Brain microvascular endothelial cell (primary cell): ENCODE measurements at regions not wholly inside any gene's neighbourhood (a gene's known extent, or its start where the extent isn't known, plus 50 kb on each side); places are given as distances from the start of the nearest gene placed in this dataset.

Experiments
- DNase-seq: peaks from one replicate; pipeline ENCODE4 v3.0.0-alpha.2; 2020
- H3K27ac ChIP-seq: fragments of 250-450 bp; sonication (Bioruptor Pico); 2 replicates; pipeline ENCODE4 v1.5.1; 2020; ENCODE audit warnings: mild to moderate bottlenecking, moderate library complexity
- H3K27me3 ChIP-seq: fragments of 250-450 bp; sonication (Bioruptor Pico); replicated peaks from 2 replicates; pipeline ENCODE4 v1.5.1; 2020; ENCODE audit warnings: mild to moderate bottlenecking
- H3K36me3 ChIP-seq: fragments of 250-450 bp; sonication (Bioruptor Pico); replicated peaks from 2 replicates; pipeline ENCODE4 v1.5.1; 2020; ENCODE audit warnings: mild to moderate bottlenecking
- H3K4me3 ChIP-seq: 2 replicates; pipeline ENCODE4 v1.5.1; 2011; ENCODE audit warnings: low read depth, mild to moderate bottlenecking, control low read depth, low read length, moderate library complexity
- CTCF ChIP-seq: IDR thresholded peaks from 2 replicates; pipeline ENCODE4 v1.5.1; 2011; ENCODE audit warnings: low read depth, mild to moderate bottlenecking, moderate library complexity, low read length, control low read depth, inconsistent platforms; ENCODE audit errors: missing control alignments
- in situ Hi-C: cut with HindIII; loops from 2 replicates; pipeline ENCODE4 v1.10.0; 2017; ENCODE audit warnings: low sequenced_read_pairs, low pct_ligation_motif_present

- in situ Hi-C loops, result no loop called here
- H3K27me3 ChIP-seq, result no peaks in the 10 kb centered on the region
- no peak overlapping the region for H3K27ac ChIP-seq
- H3K4me3 ChIP-seq, result no peak overlapping the region
- no peaks in the 10 kb centered on the region for H3K36me3 ChIP-seq
- no peak for DNase-seq
- TF ChIP-seq CTCF, result no peak
Observed at GRCh38 chr19:27758626-27759505, 1454.1 kb downstream of the UQCRFS1 start.

GRCh38 chr19:27754700-27755099 is 1458.3 kb downstream of the UQCRFS1 start:
- in situ Hi-C loops, result no loop called here
- TF ChIP-seq CTCF, result no peak
- DNase-seq, result no peak
- H3K27ac ChIP-seq, result no peak overlapping the region
- H3K36me3 ChIP-seq, result no peaks in the 10 kb centered on the region
- H3K27me3 ChIP-seq, result no peaks in the 10 kb centered on the region
- H3K4me3 ChIP-seq, result no peak overlapping the region

GRCh38 chr19:27753622-27754021 is 1459.3 kb downstream of the UQCRFS1 start:
- H3K27ac ChIP-seq, result no peak overlapping the region
- in situ Hi-C loops, result no loop called here
- H3K36me3 ChIP-seq, result no peaks in the 10 kb centered on the region
- no peak for TF ChIP-seq CTCF
- H3K4me3 ChIP-seq, result no peak overlapping the region
- DNase-seq, result no peak
- no peaks in the 10 kb centered on the region for H3K27me3 ChIP-seq

- no peak for TF ChIP-seq CTCF
- Histone ChIP-seq H3K4me3 (no peak overlapping the region), H3K36me3 (no peaks in the 10 kb centered on the region), H3K27me3 (no peaks in the 10 kb centered on the region), H3K27ac (no peak overlapping the region)
- DNase-seq, result no peak
- in situ Hi-C loops, result no loop called here
Observed at GRCh38 chr19:27752530-27753184, 1460.3 kb downstream of the UQCRFS1 start.

GRCh38 chr19:27751044-27751391 is 1461.9 kb downstream of the UQCRFS1 start:
- no peak overlapping the region for H3K4me3 ChIP-seq
- H3K27me3 ChIP-seq, result no peaks in the 10 kb centered on the region
- no peak for TF ChIP-seq CTCF
- in situ Hi-C loops, result no loop called here
- no peaks in the 10 kb centered on the region for H3K36me3 ChIP-seq
- DNase-seq, result no peak
- no peak overlapping the region for H3K27ac ChIP-seq
